Osteoblast (primary cell): ENCODE measurements at regions not wholly inside any gene's neighbourhood (a gene's known extent, or its start where the extent isn't known, plus 50 kb on each side); places are given as distances from the start of the nearest gene placed in this dataset.

Experiments
- DNase-seq: peaks from one replicate; pipeline ENCODE4 v3.0.0; 2011; ENCODE audit warnings: low spot score, mixed read lengths; ENCODE audit not compliant: insufficient read length; ENCODE audit errors: missing footprints
- H2AFZ ChIP-seq: 2 replicates; pipeline ENCODE4 v1.6.0; 2011; ENCODE audit warnings: mild to moderate bottlenecking, low read length
- H3K27ac ChIP-seq: 2 replicates; pipeline ENCODE4 v1.5.1; 2011; ENCODE audit warnings: mild to moderate bottlenecking, low read depth, low read length, moderate library complexity
- H3K27me3 ChIP-seq: 2 replicates; pipeline ENCODE4 v1.6.0; 2012; ENCODE audit warnings: mild to moderate bottlenecking, control low read depth, inconsistent platforms, low read length, moderate library complexity; ENCODE audit not compliant: insufficient read depth
- H3K36me3 ChIP-seq: 2 replicates; pipeline ENCODE4 v1.5.1; 2011; ENCODE audit warnings: mild to moderate bottlenecking, low read length, control low read depth, moderate library complexity; ENCODE audit not compliant: insufficient read depth
- H3K4me1 ChIP-seq: 2 replicates; pipeline ENCODE4 v1.5.1; 2011; ENCODE audit warnings: mild to moderate bottlenecking, low read length, control low read depth, moderate library complexity; ENCODE audit not compliant: insufficient read depth
- H3K4me2 ChIP-seq: 2 replicates; pipeline ENCODE4 v1.6.0; 2011; ENCODE audit warnings: mild to moderate bottlenecking, low read length; ENCODE audit not compliant: insufficient read depth
- H3K4me3 ChIP-seq: fragments of 200-600 bp; sonication (generic); 3 replicates; pipeline ENCODE4 v1.5.1; 2012; ENCODE audit warnings: mild to moderate bottlenecking, low read length, inconsistent platforms; ENCODE audit not compliant: insufficient read depth
- H3K79me2 ChIP-seq: 2 replicates; pipeline ENCODE4 v1.6.0; 2012; ENCODE audit warnings: mild to moderate bottlenecking, low read length, control low read depth, inconsistent platforms; ENCODE audit not compliant: insufficient read depth
- H3K9me3 ChIP-seq: 2 replicates; pipeline ENCODE4 v1.5.1; 2011; ENCODE audit warnings: low read depth, low read length, control low read depth
- H4K20me1 ChIP-seq: 2 replicates; pipeline ENCODE4 v1.6.0; 2012; ENCODE audit warnings: mild to moderate bottlenecking, low read length, control low read depth; ENCODE audit not compliant: insufficient read depth
- TF ChIP-seq, protein P1 (sequence below): IDR thresholded peaks from 2 replicates; pipeline ENCODE4 v1.5.1; 2011; ENCODE audit warnings: mild to moderate bottlenecking, low read depth, low read length, moderate library complexity; ENCODE audit errors: extremely low read depth

DNA sequence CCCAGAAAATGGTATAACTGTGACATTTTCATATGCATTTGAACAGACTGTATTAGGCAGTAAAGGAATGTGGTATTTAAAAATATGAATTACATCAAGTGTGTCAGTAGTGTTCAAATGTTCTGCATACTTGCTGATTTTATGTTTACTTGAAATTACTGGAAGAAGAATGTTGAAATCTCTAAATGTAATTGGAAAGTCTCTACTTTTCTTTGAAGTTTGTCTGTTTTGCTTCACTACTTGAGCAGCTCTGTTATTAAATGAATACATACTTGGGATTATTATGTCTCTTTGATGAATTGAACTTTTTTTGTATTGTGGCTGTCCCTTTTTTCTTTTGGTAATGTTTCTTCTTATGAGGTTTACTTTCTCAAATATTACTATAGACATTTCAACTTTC lies 205.6 kb downstream of the TAF11L14 start:
- no peaks in the 10 kb centered on the region for H3K79me2 ChIP-seq
- no peak overlapping the region for H3K4me2 ChIP-seq
- H3K36me3 ChIP-seq = no peaks in the 10 kb centered on the region
- H3K27ac ChIP-seq = no peak overlapping the region
- no peak overlapping the region for H2AFZ ChIP-seq
- no peak overlapping the region for H3K4me3 ChIP-seq
- TF ChIP-seq, protein P1, sequence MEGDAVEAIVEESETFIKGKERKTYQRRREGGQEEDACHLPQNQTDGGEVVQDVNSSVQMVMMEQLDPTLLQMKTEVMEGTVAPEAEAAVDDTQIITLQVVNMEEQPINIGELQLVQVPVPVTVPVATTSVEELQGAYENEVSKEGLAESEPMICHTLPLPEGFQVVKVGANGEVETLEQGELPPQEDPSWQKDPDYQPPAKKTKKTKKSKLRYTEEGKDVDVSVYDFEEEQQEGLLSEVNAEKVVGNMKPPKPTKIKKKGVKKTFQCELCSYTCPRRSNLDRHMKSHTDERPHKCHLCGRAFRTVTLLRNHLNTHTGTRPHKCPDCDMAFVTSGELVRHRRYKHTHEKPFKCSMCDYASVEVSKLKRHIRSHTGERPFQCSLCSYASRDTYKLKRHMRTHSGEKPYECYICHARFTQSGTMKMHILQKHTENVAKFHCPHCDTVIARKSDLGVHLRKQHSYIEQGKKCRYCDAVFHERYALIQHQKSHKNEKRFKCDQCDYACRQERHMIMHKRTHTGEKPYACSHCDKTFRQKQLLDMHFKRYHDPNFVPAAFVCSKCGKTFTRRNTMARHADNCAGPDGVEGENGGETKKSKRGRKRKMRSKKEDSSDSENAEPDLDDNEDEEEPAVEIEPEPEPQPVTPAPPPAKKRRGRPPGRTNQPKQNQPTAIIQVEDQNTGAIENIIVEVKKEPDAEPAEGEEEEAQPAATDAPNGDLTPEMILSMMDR = no peak
- H3K27me3 ChIP-seq = no peaks in the 10 kb centered on the region
- no peaks in the 10 kb centered on the region for H4K20me1 ChIP-seq
- H3K4me1 ChIP-seq = no peaks in the 10 kb centered on the region
- no peak for DNase-seq
- no peaks in the 10 kb centered on the region for H3K9me3 ChIP-seq

DNA sequence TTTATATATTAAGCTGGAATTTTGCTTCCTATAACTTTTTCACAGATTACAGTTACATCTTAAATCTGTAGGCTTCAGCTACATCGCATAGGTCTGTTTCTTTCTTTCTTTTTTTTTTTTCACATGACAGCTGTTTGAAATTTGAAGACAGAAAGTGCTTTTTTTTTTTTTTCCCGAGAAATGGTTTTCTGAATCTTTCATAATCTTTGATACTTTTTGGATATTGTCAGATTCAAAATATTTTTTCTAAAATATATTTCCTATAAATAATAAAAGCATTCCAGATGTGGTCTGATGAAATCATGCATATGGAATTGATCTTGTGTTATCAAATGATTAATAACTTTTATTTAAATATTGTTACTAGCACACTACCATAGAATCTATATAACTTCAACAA lies 212.2 kb downstream of the TAF11L14 start:
- Histone ChIP-seq H3K27me3 (no peaks in the 10 kb centered on the region), H3K79me2 (no peaks in the 10 kb centered on the region), H2AFZ (no peak overlapping the region), H4K20me1 (no peaks in the 10 kb centered on the region), H3K4me2 (no peak overlapping the region), H3K27ac (no peak overlapping the region), H3K9me3 (no peaks in the 10 kb centered on the region), H3K4me3 (no peak overlapping the region), H3K4me1 (no peaks in the 10 kb centered on the region), H3K36me3 (no peaks in the 10 kb centered on the region)
- no peak for DNase-seq
- TF ChIP-seq, protein P1 = no peak

DNA sequence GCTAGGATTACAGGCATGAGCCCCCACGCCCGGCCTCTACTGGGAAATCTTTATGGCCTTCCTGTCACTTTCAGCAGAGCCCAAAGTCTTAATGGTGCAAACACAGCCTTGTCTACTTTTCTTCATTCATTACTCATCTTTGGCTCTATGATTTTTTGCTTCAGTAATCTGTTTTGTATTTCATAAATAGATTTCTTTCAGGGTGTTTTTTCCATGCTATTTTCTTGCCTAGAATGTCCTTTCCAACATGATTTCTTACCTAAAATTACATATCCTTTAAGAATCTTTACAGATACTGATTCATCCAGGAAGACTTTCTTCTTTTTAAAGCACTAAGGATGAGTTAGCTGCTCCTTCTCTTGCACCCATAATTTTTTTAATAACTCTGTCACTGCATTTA lies 213.0 kb downstream of the TAF11L14 start:
- Histone ChIP-seq H3K36me3 (no peaks in the 10 kb centered on the region), H2AFZ (no peak overlapping the region), H3K4me2 (no peak overlapping the region), H3K79me2 (no peaks in the 10 kb centered on the region), H3K27me3 (no peaks in the 10 kb centered on the region), H3K9me3 (no peaks in the 10 kb centered on the region), H3K27ac (no peak overlapping the region), H4K20me1 (no peaks in the 10 kb centered on the region), H3K4me3 (no peak overlapping the region), H3K4me1 (no peaks in the 10 kb centered on the region)
- no peak for DNase-seq
- TF ChIP-seq, protein P1 = no peak

DNA sequence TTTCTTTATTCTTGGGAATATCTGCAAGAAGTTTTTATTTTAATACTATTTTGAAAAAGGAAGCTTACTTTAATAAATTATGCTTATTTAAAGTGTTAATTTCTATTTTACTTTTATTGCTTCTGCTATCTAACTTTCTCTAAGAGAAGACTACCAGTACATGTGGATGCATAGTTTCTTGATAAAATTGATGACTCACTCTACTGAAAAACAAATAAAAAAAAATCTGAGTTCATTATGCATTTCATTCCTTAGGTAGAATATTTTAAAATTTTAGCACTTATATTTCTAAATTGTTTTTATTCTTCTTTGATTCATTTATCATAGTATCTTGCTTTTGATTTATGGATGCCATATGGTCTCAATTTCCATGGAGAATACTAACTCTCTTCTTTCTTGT lies 217.9 kb downstream of the TAF11L14 start:
- DNase-seq = no peak
- Histone ChIP-seq H3K9me3 (no peaks in the 10 kb centered on the region), H3K27ac (no peak overlapping the region), H3K4me1 (no peaks in the 10 kb centered on the region), H3K4me3 (no peak overlapping the region), H2AFZ (no peak overlapping the region), H3K79me2 (no peaks in the 10 kb centered on the region), H4K20me1 (no peaks in the 10 kb centered on the region), H3K4me2 (no peak overlapping the region), H3K27me3 (no peaks in the 10 kb centered on the region), H3K36me3 (no peaks in the 10 kb centered on the region)
- TF ChIP-seq, protein P1 = no peak
